Neural crest cell (in vitro differentiated cells): ENCODE measurements at regions not wholly inside any gene's neighbourhood (a gene's known extent, or its start where the extent isn't known, plus 50 kb on each side); places are given as distances from the start of the nearest gene placed in this dataset.

Experiments
- DNase-seq: peaks from one replicate; pipeline ENCODE4 v3.0.0; 2021; ENCODE audit warnings: low read depth, mixed read lengths, low spot score
- H3K27ac Mint-ChIP-seq: one replicate; pipeline ENCODE4 v1.8.0; 2021; ENCODE audit warnings: mild to moderate bottlenecking, mixed read lengths; ENCODE audit not compliant: unreplicated experiment
- H3K27me3 Mint-ChIP-seq: 2 replicates; pipeline ENCODE4 v1.8.0; 2021; ENCODE audit warnings: low read depth, mild to moderate bottlenecking, mixed read lengths
- H3K36me3 Mint-ChIP-seq: 2 replicates; pipeline ENCODE4 v1.8.0; 2021; ENCODE audit warnings: low read depth, mild to moderate bottlenecking, mixed read lengths
- H3K4me1 Mint-ChIP-seq: 2 replicates; pipeline ENCODE4 v1.8.0; 2021; ENCODE audit warnings: mixed read lengths
- H3K4me3 Mint-ChIP-seq: one replicate; pipeline ENCODE4 v1.8.0; 2021; ENCODE audit warnings: mild to moderate bottlenecking, mixed read lengths
- H3K9me3 Mint-ChIP-seq: 2 replicates; pipeline ENCODE4 v1.8.0; 2021; ENCODE audit warnings: mixed read lengths
- CTCF ChIP-seq: fragments of 200-600 bp; sonication (generic); conservative IDR thresholded peaks from 2 replicates; pipeline ENCODE4 v1.5.0; 2021; ENCODE audit warnings: antibody characterized with exemption, mild to moderate bottlenecking

GRCh38 chr11:25612806-25613205 is 719.1 kb upstream of the ANO3 start:
- Mint-ChIP-seq H3K9me3 (peaks cover 12% of the 10 kb centered on the region), H3K4me3 (no peak overlapping the region), H3K36me3 (peaks cover 3% of the 10 kb centered on the region), H3K4me1 (no peaks in the 10 kb centered on the region), H3K27me3 (no peaks in the 10 kb centered on the region), H3K27ac (no peak overlapping the region)
- no peak for DNase-seq
- TF ChIP-seq CTCF: no peak

- no peak for DNase-seq
- TF ChIP-seq CTCF: no peak
- H3K27ac Mint-ChIP-seq: no peak overlapping the region
- no peaks in the 10 kb centered on the region for H3K27me3 Mint-ChIP-seq
- H3K36me3 Mint-ChIP-seq: peaks cover 3% of the 10 kb centered on the region
- no peak overlapping the region for H3K4me3 Mint-ChIP-seq
- peaks cover 12% of the 10 kb centered on the region for H3K9me3 Mint-ChIP-seq
- H3K4me1 Mint-ChIP-seq: no peaks in the 10 kb centered on the region
Measured at GRCh38 chr11:25613451-25613850, 718.5 kb upstream of the ANO3 start.

- H3K4me1 Mint-ChIP-seq: no peaks in the 10 kb centered on the region
- TF ChIP-seq CTCF: no peak
- H3K27me3 Mint-ChIP-seq: no peaks in the 10 kb centered on the region
- no peak for DNase-seq
- H3K4me3 Mint-ChIP-seq: no peak overlapping the region
- H3K9me3 Mint-ChIP-seq: peaks cover 10% of the 10 kb centered on the region
- no peak overlapping the region for H3K27ac Mint-ChIP-seq
- peaks cover 3% of the 10 kb centered on the region for H3K36me3 Mint-ChIP-seq
Measured at GRCh38 chr11:25613865-25614264, 718.1 kb upstream of the ANO3 start.

GRCh38 chr11:25615069-25615468 is 716.9 kb upstream of the ANO3 start:
- Mint-ChIP-seq H3K4me1 (no peaks in the 10 kb centered on the region), H3K27me3 (no peaks in the 10 kb centered on the region), H3K4me3 (no peak overlapping the region), H3K9me3 (peaks cover 7% of the 10 kb centered on the region), H3K27ac (no peak overlapping the region), H3K36me3 (peaks cover 3% of the 10 kb centered on the region)
- DNase-seq: no peak
- no peak for TF ChIP-seq CTCF

- peaks cover 4% of the 10 kb centered on the region for H3K9me3 Mint-ChIP-seq
- no peak overlapping the region for H3K27ac Mint-ChIP-seq
- no peak for TF ChIP-seq CTCF
- peaks cover 3% of the 10 kb centered on the region for H3K36me3 Mint-ChIP-seq
- H3K4me3 Mint-ChIP-seq: no peak overlapping the region
- DNase-seq: no peak
- no peaks in the 10 kb centered on the region for H3K27me3 Mint-ChIP-seq
- H3K4me1 Mint-ChIP-seq: no peaks in the 10 kb centered on the region
Measured at GRCh38 chr11:25615841-25616240, 716.1 kb upstream of the ANO3 start.

- H3K9me3 Mint-ChIP-seq: no peaks in the 10 kb centered on the region
- no peak for DNase-seq
- no peak for TF ChIP-seq CTCF
- no peak overlapping the region for H3K4me3 Mint-ChIP-seq
- no peaks in the 10 kb centered on the region for H3K4me1 Mint-ChIP-seq
- no peaks in the 10 kb centered on the region for H3K27me3 Mint-ChIP-seq
- no peak overlapping the region for H3K27ac Mint-ChIP-seq
- H3K36me3 Mint-ChIP-seq: no peaks in the 10 kb centered on the region
Measured at GRCh38 chr11:25625094-25625493, 706.8 kb upstream of the ANO3 start.
